Fibroblast of peridontal ligament (primary cell): ENCODE measurements at regions not wholly inside any gene's neighbourhood (a gene's known extent, or its start where the extent isn't known, plus 50 kb on each side); places are given as distances from the start of the nearest gene placed in this dataset.

Experiments
- DNase-seq: peaks from one replicate; pipeline ENCODE4 v3.0.0-alpha.2; 2010; ENCODE audit errors: extremely low read depth

GRCh38 chr10:111131168-111131799, 54.5 kb downstream of the ADRA2A start:
- DNase-seq: no peak

- DNase-seq: no peak
These were observed 60.2 kb downstream of the ADRA2A start for GRCh38 chr10:111137007-111137406.

- DNase-seq: no peak
These were observed 60.8 kb downstream of the ADRA2A start for GRCh38 chr10:111137587-111137986.

- no peak for DNase-seq
These were observed 61.7 kb downstream of the ADRA2A start for GRCh38 chr10:111138544-111138943.

GRCh38 chr10:111139567-111139966, 62.7 kb downstream of the ADRA2A start:
- DNase-seq: no peak

GRCh38 chr10:111142092-111142768, 65.4 kb downstream of the ADRA2A start:
- DNase-seq: no peak

GRCh38 chr10:111146025-111146640, 69.3 kb downstream of the ADRA2A start:
- no peak for DNase-seq

GRCh38 chr10:111148025-111148424, 71.2 kb downstream of the ADRA2A start:
- no peak for DNase-seq

GRCh38 chr10:111148440-111148839, 71.6 kb downstream of the ADRA2A start:
- DNase-seq: no peak

GRCh38 chr10:111150691-111151090, 73.9 kb downstream of the ADRA2A start:
- DNase-seq: no peak

- no peak for DNase-seq
These were observed 74.9 kb downstream of the ADRA2A start for GRCh38 chr10:111151595-111152307.

GRCh38 chr10:111156754-111157153, 79.9 kb downstream of the ADRA2A start:
- DNase-seq: no peak

- no peak for DNase-seq
These were observed 81.8 kb downstream of the ADRA2A start for GRCh38 chr10:111158595-111158994.

- DNase-seq: no peak
These were observed 84.5 kb downstream of the ADRA2A start for GRCh38 chr10:111161109-111161874.

- no peak for DNase-seq
These were observed 94.4 kb downstream of the ADRA2A start for GRCh38 chr10:111171183-111171582.

GRCh38 chr10:111175787-111176186, 99.0 kb downstream of the ADRA2A start:
- no peak for DNase-seq

GRCh38 chr10:111177379-111177778, 100.5 kb downstream of the ADRA2A start:
- DNase-seq: no peak

- DNase-seq: no peak
These were observed 102.7 kb downstream of the ADRA2A start for GRCh38 chr10:111179514-111179913.

- DNase-seq: no peak
These were observed 109.5 kb downstream of the ADRA2A start for GRCh38 chr10:111186358-111186757.

GRCh38 chr10:111187096-111187495, 110.3 kb downstream of the ADRA2A start:
- no peak for DNase-seq

- DNase-seq: no peak
These were observed 122.8 kb downstream of the ADRA2A start for GRCh38 chr10:111199587-111199986.
